Astrocyte of the hippocampus (primary cell): ENCODE measurements at regions not wholly inside any gene's neighbourhood (a gene's known extent, or its start where the extent isn't known, plus 50 kb on each side); places are given as distances from the start of the nearest gene placed in this dataset.
"Not testable (repeated sequence)": the region's sequence is repeated elsewhere in the genome, so short reads cannot be mapped to it uniquely, and the experiment has no call there.

Source experiments
- DNase-seq: peaks from one replicate; pipeline ENCODE4 v3.0.0; 2011; ENCODE audit warnings: low read depth, low spot score

GRCh38 chr2:138382672-138383071, 118.9 kb upstream of the SPOPL start:
- no peak for DNase-seq

DNA sequence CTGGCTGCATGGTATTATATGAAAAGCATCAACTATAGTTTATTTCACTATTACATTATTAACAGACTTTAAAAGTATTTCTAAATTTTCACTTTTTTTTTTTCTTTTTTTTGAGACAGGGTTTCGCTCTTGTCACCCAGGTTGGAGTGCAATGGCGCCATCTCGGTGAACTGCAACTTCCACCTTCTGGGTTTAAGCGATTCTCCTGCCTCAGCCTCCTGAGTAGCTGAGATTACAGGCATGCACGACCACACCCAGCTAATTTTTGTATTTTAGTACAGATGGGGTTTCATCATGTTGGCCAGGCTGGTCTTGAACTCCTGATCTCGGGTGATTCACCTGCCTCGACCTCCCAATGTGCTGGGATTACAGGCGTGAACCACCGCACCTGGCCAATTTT, 115.4 kb upstream of the SPOPL start:
- not testable (repeated sequence) for DNase-seq

GRCh38 chr2:138389063-138389462, 112.5 kb upstream of the SPOPL start:
- no peak for DNase-seq

DNA sequence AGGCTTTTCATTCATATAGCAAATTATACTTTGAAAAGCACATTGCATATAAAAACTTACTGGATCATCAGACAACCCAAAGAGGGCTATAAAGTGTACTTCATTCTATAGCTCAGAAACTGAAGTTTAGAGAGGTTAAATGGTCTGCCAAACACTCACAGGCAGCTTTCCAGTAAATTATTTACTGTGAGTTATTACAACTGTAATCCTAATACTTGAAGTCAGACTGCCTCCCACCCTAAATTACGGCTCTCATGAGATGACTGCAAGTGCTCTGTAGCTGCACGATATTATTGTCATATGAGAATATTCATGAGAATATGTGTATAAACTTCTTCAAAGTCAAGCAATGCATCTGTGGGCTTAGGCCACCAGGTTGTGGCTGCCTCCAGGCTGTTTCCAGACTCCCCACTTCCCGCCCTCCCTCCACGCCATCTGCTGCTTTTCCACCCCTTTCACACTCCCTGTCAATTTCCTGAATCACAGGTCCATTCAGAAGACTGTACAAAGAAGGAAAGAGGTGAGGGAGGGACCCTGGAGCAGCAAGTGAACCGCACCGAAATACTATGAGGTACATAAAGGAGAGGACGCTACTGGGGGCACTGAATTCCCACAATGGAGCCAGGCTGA, 111.1 kb upstream of the SPOPL start:
- no peak for DNase-seq

DNA sequence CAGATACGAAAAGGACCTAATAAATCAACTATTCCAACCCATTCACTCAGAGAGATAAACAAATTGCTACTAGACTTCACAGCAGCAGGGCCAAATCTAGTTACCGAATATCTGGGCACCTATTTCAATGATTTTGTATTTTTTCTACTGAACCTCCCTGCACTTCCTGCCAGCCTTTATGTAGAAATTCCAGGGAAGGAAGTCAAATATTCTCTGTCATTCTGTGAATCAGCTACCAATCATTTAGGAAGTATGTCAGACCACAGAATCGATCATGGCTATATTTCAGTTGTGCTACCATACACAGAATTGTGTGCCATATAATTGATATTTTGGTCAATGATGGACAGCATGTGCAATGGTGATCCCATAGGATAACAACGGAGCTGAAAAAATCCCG, 109.6 kb upstream of the SPOPL start:
- DNase-seq = peak; percentile 2

GRCh38 chr2:138395565-138396306, 105.8 kb upstream of the SPOPL start:
- DNase-seq = peak; percentile 59

GRCh38 chr2:138396843-138397242, 104.7 kb upstream of the SPOPL start:
- DNase-seq = no peak

DNA sequence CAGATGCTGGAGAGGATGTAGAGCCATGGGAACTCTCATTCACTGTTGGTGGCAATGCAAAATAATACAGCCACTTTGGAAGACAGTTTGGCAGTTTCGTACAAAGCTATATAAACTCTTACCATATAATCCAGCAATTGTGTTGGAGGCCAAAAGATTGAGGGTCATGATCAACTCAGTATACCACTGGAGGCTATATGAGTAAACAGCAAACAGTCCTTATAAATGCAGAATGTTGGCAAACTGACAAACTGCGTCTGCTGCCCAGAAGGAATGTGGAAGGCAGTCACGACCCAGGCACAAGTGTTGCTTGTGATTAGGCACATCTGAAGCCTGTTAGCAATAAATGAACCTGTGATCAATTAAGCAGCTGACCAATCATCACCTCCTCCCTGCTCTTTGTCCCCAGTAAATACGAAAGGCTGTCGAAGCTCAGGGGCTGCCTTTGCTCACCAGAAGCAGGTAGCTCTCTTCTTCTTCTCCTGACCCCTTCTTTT, 98.1 kb upstream of the SPOPL start:
- DNase-seq = no peak

DNA sequence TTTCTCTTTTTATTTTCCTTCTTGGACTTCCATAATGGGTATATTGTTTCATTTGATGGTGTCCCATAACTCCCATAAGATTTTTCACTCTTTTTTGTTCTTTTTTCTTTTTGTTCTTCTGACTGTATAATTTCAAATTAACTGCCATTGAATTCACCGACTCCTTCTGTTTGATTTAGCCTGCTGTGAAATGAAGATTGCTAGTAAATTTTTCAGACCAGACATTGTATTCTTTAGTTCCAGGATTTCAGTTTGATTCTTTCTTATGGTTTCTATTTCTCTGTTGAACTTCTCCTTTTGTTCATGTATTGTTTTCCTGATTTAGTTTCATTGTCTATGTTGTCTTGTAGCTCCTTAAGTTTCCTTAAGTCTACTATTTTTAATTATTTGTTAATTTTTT, 87.6 kb upstream of the SPOPL start:
- no peak for DNase-seq

GRCh38 chr2:138415985-138416384, 85.6 kb upstream of the SPOPL start:
- peak; percentile 21 for DNase-seq

DNA sequence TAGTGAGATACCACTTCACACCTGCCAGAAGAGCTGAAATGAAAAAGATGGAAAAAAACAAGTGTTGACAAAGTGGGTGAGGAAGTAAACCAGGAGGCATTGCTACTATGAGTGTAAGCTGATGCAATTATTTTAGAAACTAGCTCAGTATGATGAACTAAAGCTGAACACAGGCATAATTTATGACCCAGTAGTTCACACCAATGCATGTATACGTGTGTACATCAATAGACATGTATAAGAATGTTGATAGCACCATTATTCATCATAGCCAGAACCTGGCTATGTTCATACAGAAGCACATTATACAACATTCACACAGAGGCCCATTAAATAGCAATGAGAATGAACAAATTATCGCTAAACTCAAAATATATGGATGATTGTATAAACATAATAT, 83.1 kb upstream of the SPOPL start:
- DNase-seq = no peak

DNA sequence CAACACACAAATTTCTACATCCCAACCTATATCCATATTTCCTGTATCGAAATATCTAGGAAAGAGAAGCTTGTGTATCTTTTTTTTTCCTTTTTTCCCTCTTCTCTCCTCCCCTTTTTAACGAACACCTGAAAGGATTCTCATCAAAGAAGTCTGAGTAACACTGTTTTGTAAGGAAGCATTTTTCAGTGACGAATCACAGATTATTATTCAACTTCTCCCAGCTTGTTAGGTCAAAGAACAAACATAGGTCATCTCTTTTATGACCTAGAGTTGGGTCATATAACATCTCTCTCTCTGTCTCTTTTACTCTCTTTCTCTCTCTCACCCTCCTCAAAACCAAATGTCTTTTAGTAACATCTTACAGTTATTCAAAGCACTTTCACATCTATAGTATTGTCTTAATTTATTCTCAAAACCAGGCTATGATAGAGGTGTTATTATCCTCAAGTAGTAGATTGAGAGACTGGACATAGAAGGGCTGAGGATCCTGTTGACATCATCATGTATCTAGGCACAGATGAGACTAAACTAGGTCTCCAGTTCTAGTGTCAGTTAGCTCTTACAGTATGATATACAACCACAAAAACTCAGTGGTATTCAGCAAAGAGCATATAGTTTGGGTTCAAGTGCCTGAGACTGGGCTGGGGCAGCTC, 80.1 kb upstream of the SPOPL start:
- peak; percentile 42 for DNase-seq

- peak; percentile 86 for DNase-seq
Observed at GRCh38 chr2:138421971-138422335, 79.6 kb upstream of the SPOPL start.

GRCh38 chr2:138423198-138423597, 78.4 kb upstream of the SPOPL start:
- no peak for DNase-seq

GRCh38 chr2:138423745-138424144, 77.8 kb upstream of the SPOPL start:
- no peak for DNase-seq

- DNase-seq = no peak
Observed at GRCh38 chr2:138424436-138425140, 77.0 kb upstream of the SPOPL start.

DNA sequence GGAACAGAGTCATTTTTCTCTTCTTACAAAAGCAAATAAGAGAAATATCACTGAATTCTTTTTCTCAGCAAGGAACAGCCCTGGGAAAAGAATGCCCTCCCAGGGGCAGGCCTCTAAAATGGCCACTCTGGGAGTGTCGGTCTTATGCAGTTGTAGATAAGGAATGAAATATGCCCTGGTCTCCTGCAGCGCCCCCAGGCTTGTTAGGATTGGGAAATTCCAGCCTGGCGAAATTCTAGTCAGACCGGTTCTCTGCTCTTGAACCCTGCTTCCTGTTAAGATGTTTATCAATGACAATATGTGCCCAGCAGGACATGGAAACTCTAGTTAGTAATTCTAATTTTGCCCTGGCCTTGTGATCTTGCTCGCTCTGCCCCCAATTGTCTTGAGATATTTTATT, 75.5 kb upstream of the SPOPL start:
- not testable (repeated sequence) for DNase-seq

- no peak for DNase-seq
Observed at GRCh38 chr2:138428710-138429440, 72.7 kb upstream of the SPOPL start.

DNA sequence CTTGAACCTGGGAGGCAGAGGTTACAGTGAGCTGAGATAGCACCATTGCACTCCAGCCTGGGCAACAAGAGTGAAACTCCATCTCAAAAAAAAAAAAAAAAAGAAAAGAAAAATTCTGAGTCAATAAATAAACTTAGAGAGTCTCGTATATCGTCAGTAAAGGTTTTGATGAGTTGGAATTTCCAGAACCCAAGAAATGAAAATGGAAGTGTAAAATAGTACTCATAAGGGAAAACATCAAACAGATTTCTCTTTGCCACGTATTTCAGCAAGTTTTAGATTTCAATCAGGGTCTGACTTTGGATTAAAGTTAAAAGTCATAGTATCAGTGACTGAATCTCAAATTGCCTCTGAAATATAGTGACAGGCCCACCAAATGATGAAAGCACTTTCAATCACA, 71.4 kb upstream of the SPOPL start:
- no peak for DNase-seq

DNA sequence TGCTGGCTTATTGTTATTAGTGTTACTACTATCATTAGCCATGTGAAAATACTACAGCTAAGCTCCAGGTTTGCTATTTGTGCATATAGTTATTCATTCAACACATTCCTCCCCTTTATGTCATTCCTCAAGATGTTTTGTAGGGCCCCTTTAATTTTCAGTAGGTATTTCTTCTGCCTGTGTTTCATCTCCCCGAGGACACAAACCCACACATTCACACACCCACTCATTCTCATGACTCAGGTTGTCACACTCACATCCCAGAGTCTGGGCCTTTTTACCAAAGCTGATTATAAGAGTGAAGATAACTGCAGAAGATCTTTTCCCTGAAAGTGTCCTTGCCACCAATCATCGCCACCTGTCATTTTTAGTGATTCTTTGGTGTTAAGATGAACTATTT, 68.6 kb upstream of the SPOPL start:
- DNase-seq = no peak
